ENCODE measurements at regions not wholly inside any gene's neighbourhood (a gene's known extent, or its start where the extent isn't known, plus 50 kb on each side); places are given as distances from the start of the nearest gene placed in this dataset.
"Not testable (repeated sequence)": the region's sequence is repeated elsewhere in the genome, so short reads cannot be mapped to it uniquely, and the experiment has no call there.

GRCh38 chr19:32063601-32064000, 281.8 kb upstream of the ZNF507 start:
- no peak for DNase-seq

DNA sequence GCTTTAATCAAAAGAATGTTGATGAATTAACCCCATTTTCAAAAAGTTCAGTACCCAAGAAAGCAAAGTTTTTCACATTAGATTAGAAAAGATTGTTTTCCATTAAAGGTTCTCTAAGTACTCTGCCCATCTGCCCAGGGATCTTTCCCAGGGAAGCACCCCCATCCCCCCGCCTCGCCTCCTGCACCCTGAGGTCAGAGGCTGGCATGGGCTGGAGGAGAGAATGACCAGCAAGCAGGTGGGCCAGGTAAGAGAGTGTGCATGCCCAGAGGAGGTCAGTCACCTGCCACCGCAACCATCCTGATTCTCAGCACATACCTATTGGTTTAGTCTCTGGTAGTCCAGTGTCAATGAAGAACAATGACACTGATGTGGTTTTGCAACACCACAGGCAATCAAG, 279.4 kb upstream of the ZNF507 start:
- no peak for DNase-seq

DNA sequence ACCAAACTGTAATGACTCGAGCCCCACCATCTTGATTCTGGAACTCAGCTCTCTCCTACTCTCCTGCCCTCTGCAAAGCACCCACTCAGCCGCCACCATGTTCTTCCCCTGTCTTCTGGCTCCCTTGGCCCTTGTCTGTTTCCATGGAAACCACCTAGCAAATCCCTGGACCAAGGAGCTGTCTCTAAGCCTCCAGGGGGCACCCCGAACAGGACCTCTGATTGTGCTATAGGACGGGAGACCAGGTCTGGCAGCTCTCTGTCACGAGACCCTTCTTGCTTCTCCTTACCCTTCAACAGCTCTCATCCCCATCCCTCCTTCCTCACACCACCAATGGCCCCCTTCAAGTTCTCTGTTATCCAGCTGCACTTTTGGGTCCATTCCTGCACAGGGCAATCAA, 277.7 kb upstream of the ZNF507 start:
- DNase-seq: no peak

- no peak for DNase-seq
Measured at GRCh38 chr19:32068793-32069192, 276.6 kb upstream of the ZNF507 start.

DNA sequence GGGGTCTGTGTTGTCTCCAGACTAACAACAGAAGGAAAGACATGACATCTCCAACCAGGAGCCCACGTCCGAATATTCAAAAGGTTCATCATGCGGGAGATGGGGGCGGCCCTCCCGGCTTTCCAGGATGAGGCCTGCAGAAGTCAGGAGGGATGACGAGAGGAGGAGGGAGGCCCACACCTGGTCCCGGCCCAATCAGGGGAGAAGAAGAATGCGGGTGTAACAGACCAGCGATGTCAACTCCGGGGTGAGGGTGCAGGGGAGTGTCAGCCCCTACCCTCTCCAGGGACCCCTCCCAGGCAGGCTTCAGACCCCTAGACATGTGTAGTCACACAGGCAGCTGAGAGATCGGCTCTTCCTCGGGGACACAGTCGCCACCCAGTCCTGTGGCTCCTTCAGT, 275.3 kb upstream of the ZNF507 start:
- DNase-seq: no peak

GRCh38 chr19:32082028-32082427, 263.4 kb upstream of the ZNF507 start:
- no peak for DNase-seq

- not testable (repeated sequence) for DNase-seq
Measured at GRCh38 chr19:32084756-32085363, 260.6 kb upstream of the ZNF507 start.

DNA sequence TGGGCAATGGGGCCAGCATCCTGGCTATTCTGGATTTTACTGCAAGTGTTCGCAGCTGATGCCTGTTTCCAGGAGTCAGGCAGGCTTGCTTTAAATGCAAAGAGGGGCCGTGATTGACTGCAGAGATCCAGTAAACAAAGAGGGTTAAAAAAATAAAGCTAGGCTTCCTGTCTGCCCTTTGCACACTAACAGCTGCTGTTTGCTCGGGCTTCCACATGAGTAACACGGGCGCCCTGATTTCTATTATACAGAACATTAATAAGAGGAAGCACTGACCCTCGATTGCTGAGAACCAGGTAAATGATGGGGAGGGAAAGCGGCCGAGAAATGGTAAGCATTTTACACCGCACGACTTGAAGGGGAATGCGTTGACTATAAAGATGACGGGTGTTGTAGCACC, 254.2 kb upstream of the ZNF507 start:
- no peak for DNase-seq

DNA sequence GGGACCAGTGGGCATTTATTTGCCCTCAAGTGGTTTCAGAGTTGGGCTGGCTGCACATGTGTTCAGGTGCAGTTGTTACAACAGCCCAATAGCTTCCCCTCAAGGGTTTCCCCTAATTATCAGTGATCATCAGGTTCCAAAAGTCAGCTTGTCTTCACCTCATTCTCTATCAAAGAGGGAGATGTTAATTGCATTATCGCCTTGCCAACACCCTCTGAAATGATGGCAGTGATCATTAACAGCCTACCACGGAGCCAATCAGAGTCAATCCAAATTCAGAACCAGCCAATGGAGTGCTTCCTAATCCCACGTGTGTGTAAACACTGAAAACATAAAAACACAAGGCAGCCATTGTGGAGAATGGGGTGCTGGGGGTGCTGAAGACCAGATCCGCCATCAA, 248.4 kb upstream of the ZNF507 start:
- DNase-seq: no peak

DNA sequence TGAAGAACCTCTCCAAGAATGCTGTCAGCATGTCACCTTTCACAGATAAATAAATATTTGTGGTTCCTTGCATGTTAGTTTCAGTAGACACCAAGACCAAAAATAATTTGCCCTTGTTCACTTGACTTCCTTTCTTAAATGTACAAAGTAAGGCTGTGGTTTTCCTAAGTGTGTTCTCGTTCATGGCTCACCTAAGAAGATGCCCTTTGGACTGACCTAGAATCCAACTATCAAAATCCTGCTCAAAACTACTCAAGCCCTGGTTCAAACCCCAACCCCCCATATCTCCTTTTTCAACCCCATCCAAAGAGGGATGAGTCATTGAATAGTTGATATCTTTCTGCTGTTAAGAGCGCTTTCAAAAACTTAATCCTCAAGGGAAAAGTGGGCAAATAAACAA, 247.8 kb upstream of the ZNF507 start:
- DNase-seq: no peak

GRCh38 chr19:32098968-32099367, 246.4 kb upstream of the ZNF507 start:
- no peak for DNase-seq

DNA sequence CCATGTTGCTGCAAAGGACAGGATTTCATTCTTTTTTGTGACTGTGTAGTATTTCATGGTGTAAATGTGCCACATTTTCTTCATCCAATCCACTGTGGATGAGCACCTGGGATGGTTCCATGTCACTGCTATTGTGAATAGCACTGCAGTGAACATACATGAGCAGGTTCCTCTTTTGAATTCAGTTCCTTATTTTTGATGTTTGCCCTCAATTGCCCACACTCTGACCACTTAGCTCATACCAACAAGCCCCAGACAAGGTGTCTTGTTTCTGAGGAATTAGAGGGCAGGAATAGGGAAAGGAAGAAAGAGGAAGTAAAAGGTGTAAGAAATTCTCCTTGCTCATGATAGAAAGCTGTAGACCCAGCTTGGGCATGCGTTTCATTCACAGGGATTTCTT, 244.2 kb upstream of the ZNF507 start:
- no peak for DNase-seq

GRCh38 chr19:32103541-32103940, 241.9 kb upstream of the ZNF507 start:
- DNase-seq: no peak

- no peak for DNase-seq
Measured at GRCh38 chr19:32104153-32104849, 241.1 kb upstream of the ZNF507 start.

- DNase-seq: no peak
Measured at GRCh38 chr19:32104850-32105235, 240.6 kb upstream of the ZNF507 start.

DNA sequence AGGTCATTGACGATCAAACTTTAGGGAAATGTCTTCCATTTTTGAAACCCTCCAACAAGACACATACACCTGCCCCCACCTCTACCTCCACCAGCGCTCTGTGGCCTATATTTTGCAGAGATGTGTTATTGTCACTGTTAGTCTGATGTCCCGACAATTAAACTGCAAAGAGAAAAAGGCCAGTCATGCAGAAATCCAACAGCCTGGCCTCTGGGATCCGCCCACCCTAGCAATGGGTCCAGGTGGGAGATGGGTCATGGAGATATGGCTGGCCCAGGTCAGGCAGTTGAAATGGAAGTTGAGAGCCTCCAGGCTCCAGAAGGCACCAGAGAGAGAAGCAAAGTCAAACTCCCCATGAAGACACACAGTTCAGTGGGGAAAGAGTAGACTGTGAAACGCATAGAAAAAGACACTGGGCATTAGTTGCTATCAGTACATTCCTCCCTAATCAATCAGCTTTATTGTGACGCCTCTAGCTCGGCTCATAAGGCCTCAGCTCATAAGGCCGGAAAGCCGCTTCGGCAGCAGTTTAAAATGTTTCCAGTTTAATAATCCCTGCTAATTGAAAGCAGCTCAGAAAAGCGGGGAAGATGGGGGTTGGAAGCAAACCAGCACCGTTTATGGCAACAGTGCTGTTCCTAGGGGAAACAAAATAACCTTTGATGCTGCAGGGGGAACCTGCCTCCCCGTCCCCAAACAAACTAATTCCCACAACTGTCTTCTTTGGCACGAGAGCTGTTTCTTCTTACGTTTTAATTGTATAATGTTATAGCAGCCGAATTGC, 239.7 kb upstream of the ZNF507 start:
- DNase-seq: no peak

DNA sequence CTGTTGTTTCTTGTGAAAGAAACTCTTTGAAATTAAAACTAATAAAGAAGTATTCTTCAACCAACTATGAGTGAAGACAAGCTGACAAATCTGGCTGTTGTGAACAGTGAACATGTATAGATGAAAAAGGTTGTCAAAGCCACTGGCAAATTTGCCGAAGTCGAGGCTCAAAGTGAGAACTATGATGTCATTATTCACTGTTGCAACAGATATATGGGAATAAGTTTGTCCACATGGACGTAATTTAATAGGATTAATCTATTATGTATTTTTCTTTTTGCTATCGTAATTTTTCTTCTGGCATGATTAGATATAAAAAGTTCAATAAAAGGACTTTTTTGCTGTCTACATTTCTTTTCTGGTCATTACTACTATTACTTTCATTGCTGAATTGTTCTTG, 223.2 kb upstream of the ZNF507 start:
- no peak for DNase-seq

DNA sequence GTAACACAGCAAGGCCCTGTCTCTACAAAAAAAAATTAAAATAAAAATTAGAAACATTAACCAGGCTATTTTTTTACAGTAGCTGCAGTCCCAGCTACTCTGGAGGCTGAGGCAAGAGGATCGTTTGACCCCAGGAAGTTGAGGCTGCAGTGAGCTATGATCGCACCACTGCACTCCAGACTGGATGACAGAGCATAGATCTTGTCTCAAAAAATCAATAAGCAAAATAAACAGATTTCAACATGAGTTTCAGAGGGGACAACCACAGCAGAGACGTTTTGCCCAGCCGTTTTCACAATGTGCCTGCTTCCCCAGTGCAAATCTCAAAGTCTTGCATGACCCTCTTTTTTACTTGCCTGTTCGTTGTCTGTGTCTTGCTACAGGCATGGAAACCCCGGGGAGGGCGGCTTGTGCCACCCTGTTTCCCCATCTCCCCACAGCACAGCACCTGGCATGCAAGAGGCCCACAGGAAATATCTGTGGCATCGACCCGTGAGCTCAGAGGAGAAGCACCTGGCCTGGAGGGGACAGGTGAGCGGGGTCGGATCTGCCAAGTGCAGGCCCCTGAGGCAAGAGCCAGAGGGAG, 222.0 kb upstream of the ZNF507 start:
- DNase-seq: no peak

GRCh38 chr19:32124585-32124984, 220.8 kb upstream of the ZNF507 start:
- DNase-seq: no peak

- no peak for DNase-seq
Measured at GRCh38 chr19:32129141-32129540, 216.3 kb upstream of the ZNF507 start.

GRCh38 chr19:32130332-32130731, 215.1 kb upstream of the ZNF507 start:
- DNase-seq: no peak

DNA sequence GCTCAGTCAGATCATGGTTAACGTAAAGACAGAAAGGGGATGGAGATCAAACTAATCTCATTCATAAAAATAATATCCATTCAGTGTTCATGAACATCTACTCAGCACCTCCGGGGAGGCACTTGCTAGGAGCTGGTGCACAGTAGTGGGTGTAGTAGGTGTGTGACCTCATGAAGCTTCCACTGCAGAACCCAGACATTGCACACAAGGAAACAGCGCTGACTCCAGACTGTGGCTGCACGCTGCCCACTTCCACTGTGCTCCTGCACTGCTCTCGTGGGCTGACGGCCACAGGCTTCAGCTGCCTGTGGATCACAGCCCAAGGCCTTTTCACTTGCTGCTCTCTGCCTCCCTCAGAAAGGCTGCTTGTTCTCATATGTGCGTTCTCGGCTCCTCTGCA, 214.4 kb upstream of the ZNF507 start:
- no peak for DNase-seq

DNA sequence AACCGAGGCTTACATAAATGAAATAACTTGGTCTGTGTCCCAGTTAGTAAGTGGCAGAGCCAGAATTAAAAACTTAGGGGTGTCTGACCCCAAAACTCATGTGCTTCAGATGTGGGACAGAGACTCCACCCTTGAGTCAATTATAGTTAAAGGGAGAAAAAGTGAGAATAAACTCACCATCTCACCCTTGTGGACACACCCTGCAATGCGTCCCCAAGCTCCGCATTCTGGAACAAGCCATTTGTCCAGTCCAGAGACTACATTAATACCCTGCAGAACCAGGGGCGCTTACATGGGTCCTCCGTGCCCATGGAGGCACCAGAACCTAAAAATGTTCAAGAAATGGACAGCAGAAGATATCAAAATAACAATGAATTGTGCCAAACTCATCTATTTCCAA, 207.0 kb upstream of the ZNF507 start:
- no peak for DNase-seq

All from activated T-cell treated with anti-CD3 and anti-CD28 coated beads for 4 hours (primary cell).